ENCODE measurements at regions not wholly inside any gene's neighbourhood (a gene's known extent, or its start where the extent isn't known, plus 50 kb on each side); places are given as distances from the start of the nearest gene placed in this dataset.

- H3K14ac ChIP-seq (ENCODE audit: low read length in 2 of 2) = no peak overlapping the region
- no peak overlapping the region for H3K4ac ChIP-seq (ENCODE audit: low read depth in 1 of 2, low read length in 2 of 2)
- no peak overlapping the region for H4K91ac ChIP-seq (ENCODE audit: low read length)
- no peak overlapping the region for H3K18ac ChIP-seq (ENCODE audit: low read depth in 1 of 2, low read length in 2 of 2)
- no peak overlapping the region for H2BK5ac ChIP-seq (ENCODE audit: low read depth, low read length, poor library complexity, severe bottlenecking)
- no peaks in the 10 kb centered on the region for H3K9me3 ChIP-seq (ENCODE audit: control insufficient read depth, low read length)
- H2BK15ac ChIP-seq (ENCODE audit: low read depth, poor library complexity, severe bottlenecking) = no peak overlapping the region
- H3K4me1 ChIP-seq (ENCODE audit: control insufficient read depth, insufficient read depth, low read depth, low read length) = peaks cover 55% of the 10 kb centered on the region
- H2AFZ ChIP-seq (ENCODE audit: low read depth, low read length) = no peak overlapping the region
- WGBS = 82% methylated on average over 20 of the region's 23 CpGs
- no peak overlapping the region for H4K8ac ChIP-seq (ENCODE audit: low read length)
- H3K27me3 ChIP-seq (ENCODE audit: control insufficient read depth in 1 of 2, insufficient read depth in 1 of 2, low read length in 2 of 2) = no peaks in the 10 kb centered on the region
- H3K36me3 ChIP-seq (ENCODE audit: control insufficient read depth in 1 of 2, insufficient read depth in 2 of 2, low read depth in 1 of 2, low read length in 2 of 2) = peaks cover 59 to 63% of the 10 kb centered on the region in 2 experiments
- peak overlapping the region in 1 of 2 experiments; percentile 92 for H3K4me3 ChIP-seq (ENCODE audit: insufficient read depth in 1 of 2, low read depth in 1 of 2, low read length in 2 of 2)
- H3K23ac ChIP-seq (ENCODE audit: low read length in 2 of 2) = no peak overlapping the region
- H3K4me2 ChIP-seq (ENCODE audit: low read length, poor library complexity, severe bottlenecking) = peak overlapping the region; percentile 14
- H3K27ac ChIP-seq (ENCODE audit: low read length, poor library complexity, severe bottlenecking) = peak overlapping the region; percentile 0
- no peak overlapping the region for H2BK12ac ChIP-seq (ENCODE audit: low read length in 2 of 2)
- H2BK120ac ChIP-seq (ENCODE audit: low read depth, low read length) = no peak overlapping the region
- H2AK5ac ChIP-seq (ENCODE audit: low read length, severe bottlenecking) = peak overlapping the region; percentile 9
- H3K9ac ChIP-seq (ENCODE audit: low read length) = peak overlapping the region; percentile 97
- DNase-seq = no peak
- no peaks in the 10 kb centered on the region for H3K79me1 ChIP-seq (replicated peaks; ENCODE audit: low read length, poor library complexity, severe bottlenecking)
These were observed 73.5 kb upstream of the PPARA start for GRCh38 chr22:46076651-46077339.

DNA sequence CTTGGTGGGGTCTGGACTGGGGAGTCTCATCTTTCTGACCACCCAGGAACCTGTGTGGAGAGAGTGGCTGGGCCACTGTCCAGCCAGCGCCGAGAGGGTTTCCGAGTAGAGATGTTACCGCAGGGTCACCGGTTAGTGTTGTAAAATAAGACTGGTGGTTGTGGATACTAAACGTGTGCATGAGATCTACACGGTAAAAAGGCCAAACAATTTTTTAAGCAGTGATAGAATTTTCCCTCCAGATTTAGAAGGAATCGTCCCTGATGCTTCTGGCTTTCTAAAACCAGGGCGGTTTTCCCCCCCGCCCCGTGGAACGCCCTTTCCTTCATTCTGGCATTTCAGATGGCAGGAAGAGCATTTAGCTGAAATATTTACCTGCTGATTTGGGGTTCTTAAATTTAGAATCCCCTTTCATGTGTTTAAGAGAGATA is 72.6 kb upstream of the PPARA start:
- Histone ChIP-seq H3K27ac (ENCODE audit: low read length, poor library complexity, severe bottlenecking) (no peak overlapping the region), H2BK15ac (ENCODE audit: low read depth, poor library complexity, severe bottlenecking) (no peak overlapping the region), H2AFZ (ENCODE audit: low read depth, low read length) (no peak overlapping the region), H3K4ac (ENCODE audit: low read depth in 1 of 2, low read length in 2 of 2) (no peak overlapping the region), H3K9me3 (ENCODE audit: control insufficient read depth, low read length) (no peaks in the 10 kb centered on the region), H2BK5ac (ENCODE audit: low read depth, low read length, poor library complexity, severe bottlenecking) (no peak overlapping the region), H3K9ac (ENCODE audit: low read length) (peak overlapping the region; percentile 97), H2BK120ac (ENCODE audit: low read depth, low read length) (no peak overlapping the region), H3K18ac (ENCODE audit: low read depth in 1 of 2, low read length in 2 of 2) (no peak overlapping the region), H3K36me3 (ENCODE audit: control insufficient read depth in 1 of 2, insufficient read depth in 2 of 2, low read depth in 1 of 2, low read length in 2 of 2) (peaks cover 64% of the 10 kb centered on the region in 2 experiments), H3K14ac (ENCODE audit: low read length in 2 of 2) (no peak overlapping the region), H3K4me1 (ENCODE audit: control insufficient read depth, insufficient read depth, low read depth, low read length) (peaks cover 55% of the 10 kb centered on the region), H3K4me2 (ENCODE audit: low read length, poor library complexity, severe bottlenecking) (no peak overlapping the region), H4K8ac (ENCODE audit: low read length) (no peak overlapping the region), H2BK12ac (ENCODE audit: low read length in 2 of 2) (no peak overlapping the region), H3K4me3 (ENCODE audit: insufficient read depth in 1 of 2, low read depth in 1 of 2, low read length in 2 of 2) (peak overlapping the region in 1 of 2 experiments; percentile 92), H4K91ac (ENCODE audit: low read length) (no peak overlapping the region), H3K79me1 (replicated peaks; ENCODE audit: low read length, poor library complexity, severe bottlenecking) (no peaks in the 10 kb centered on the region), H2AK5ac (ENCODE audit: low read length, severe bottlenecking) (peak overlapping the region; percentile 28), H3K27me3 (ENCODE audit: control insufficient read depth in 1 of 2, insufficient read depth in 1 of 2, low read length in 2 of 2) (no peaks in the 10 kb centered on the region), H3K23ac (ENCODE audit: low read length in 2 of 2) (no peak overlapping the region)
- WGBS = 91% methylated on average over 12 of the region's 12 CpGs
- no peak for DNase-seq

- Histone ChIP-seq H4K8ac (ENCODE audit: low read length) (no peak overlapping the region), H3K18ac (ENCODE audit: low read depth in 1 of 2, low read length in 2 of 2) (no peak overlapping the region), H2BK120ac (ENCODE audit: low read depth, low read length) (no peak overlapping the region), H2BK5ac (ENCODE audit: low read depth, low read length, poor library complexity, severe bottlenecking) (no peak overlapping the region), H3K4me2 (ENCODE audit: low read length, poor library complexity, severe bottlenecking) (no peak overlapping the region), H3K14ac (ENCODE audit: low read length in 2 of 2) (peak overlapping the region in 1 of 2 experiments; percentile 79), H3K27ac (ENCODE audit: low read length, poor library complexity, severe bottlenecking) (no peak overlapping the region), H2BK15ac (ENCODE audit: low read depth, poor library complexity, severe bottlenecking) (no peak overlapping the region), H2AK5ac (ENCODE audit: low read length, severe bottlenecking) (no peak overlapping the region), H2BK12ac (ENCODE audit: low read length in 2 of 2) (no peak overlapping the region), H2AFZ (ENCODE audit: low read depth, low read length) (no peak overlapping the region), H3K27me3 (ENCODE audit: control insufficient read depth in 1 of 2, insufficient read depth in 1 of 2, low read length in 2 of 2) (no peaks in the 10 kb centered on the region), H3K9me3 (ENCODE audit: control insufficient read depth, low read length) (no peaks in the 10 kb centered on the region), H4K91ac (ENCODE audit: low read length) (no peak overlapping the region), H3K23ac (ENCODE audit: low read length in 2 of 2) (no peak overlapping the region), H3K4ac (ENCODE audit: low read depth in 1 of 2, low read length in 2 of 2) (no peak overlapping the region), H3K9ac (ENCODE audit: low read length) (peak overlapping the region; percentile 97), H3K79me1 (replicated peaks; ENCODE audit: low read length, poor library complexity, severe bottlenecking) (no peaks in the 10 kb centered on the region), H3K36me3 (ENCODE audit: control insufficient read depth in 1 of 2, insufficient read depth in 2 of 2, low read depth in 1 of 2, low read length in 2 of 2) (peaks cover 64 to 66% of the 10 kb centered on the region in 2 experiments), H3K4me3 (ENCODE audit: insufficient read depth in 1 of 2, low read depth in 1 of 2, low read length in 2 of 2) (peak overlapping the region in 1 of 2 experiments; percentile 92), H3K4me1 (ENCODE audit: control insufficient read depth, insufficient read depth, low read depth, low read length) (peaks cover 55% of the 10 kb centered on the region)
- DNase-seq = no peak
- WGBS = 86% methylated on average over 40 of the region's 40 CpGs
These were observed 71.9 kb upstream of the PPARA start for GRCh38 chr22:46078241-46079092.
